ENCODE measurements at regions not wholly inside any gene's neighbourhood (a gene's known extent, or its start where the extent isn't known, plus 50 kb on each side); places are given as distances from the start of the nearest gene placed in this dataset.

DNA sequence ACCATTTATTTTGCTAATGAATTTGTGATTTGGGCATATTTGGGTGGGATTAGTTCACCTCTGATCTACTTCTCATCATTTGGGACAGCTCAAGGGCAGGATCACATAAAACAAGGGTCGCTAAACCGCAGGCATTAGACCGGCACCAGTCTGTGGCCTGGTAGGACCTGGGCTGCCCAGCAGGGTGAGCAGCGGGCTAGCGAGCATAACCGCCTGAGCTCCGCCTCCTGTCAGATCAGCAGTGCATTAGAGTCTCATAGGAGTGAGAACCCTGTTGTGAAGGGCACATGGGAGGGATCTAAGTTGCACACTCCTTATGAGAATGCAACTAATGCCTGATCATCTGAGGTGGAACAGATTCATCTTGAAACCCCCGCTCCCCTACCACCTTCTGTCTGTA, 785.3 kb downstream of the TRHDE start:
- TF ChIP-seq, protein P1, sequence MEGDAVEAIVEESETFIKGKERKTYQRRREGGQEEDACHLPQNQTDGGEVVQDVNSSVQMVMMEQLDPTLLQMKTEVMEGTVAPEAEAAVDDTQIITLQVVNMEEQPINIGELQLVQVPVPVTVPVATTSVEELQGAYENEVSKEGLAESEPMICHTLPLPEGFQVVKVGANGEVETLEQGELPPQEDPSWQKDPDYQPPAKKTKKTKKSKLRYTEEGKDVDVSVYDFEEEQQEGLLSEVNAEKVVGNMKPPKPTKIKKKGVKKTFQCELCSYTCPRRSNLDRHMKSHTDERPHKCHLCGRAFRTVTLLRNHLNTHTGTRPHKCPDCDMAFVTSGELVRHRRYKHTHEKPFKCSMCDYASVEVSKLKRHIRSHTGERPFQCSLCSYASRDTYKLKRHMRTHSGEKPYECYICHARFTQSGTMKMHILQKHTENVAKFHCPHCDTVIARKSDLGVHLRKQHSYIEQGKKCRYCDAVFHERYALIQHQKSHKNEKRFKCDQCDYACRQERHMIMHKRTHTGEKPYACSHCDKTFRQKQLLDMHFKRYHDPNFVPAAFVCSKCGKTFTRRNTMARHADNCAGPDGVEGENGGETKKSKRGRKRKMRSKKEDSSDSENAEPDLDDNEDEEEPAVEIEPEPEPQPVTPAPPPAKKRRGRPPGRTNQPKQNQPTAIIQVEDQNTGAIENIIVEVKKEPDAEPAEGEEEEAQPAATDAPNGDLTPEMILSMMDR (IDR thresholded peaks at IDR 0.05; ENCODE audit: low read depth, low read length, missing input control): no peak
- TF ChIP-seq, protein P2, sequence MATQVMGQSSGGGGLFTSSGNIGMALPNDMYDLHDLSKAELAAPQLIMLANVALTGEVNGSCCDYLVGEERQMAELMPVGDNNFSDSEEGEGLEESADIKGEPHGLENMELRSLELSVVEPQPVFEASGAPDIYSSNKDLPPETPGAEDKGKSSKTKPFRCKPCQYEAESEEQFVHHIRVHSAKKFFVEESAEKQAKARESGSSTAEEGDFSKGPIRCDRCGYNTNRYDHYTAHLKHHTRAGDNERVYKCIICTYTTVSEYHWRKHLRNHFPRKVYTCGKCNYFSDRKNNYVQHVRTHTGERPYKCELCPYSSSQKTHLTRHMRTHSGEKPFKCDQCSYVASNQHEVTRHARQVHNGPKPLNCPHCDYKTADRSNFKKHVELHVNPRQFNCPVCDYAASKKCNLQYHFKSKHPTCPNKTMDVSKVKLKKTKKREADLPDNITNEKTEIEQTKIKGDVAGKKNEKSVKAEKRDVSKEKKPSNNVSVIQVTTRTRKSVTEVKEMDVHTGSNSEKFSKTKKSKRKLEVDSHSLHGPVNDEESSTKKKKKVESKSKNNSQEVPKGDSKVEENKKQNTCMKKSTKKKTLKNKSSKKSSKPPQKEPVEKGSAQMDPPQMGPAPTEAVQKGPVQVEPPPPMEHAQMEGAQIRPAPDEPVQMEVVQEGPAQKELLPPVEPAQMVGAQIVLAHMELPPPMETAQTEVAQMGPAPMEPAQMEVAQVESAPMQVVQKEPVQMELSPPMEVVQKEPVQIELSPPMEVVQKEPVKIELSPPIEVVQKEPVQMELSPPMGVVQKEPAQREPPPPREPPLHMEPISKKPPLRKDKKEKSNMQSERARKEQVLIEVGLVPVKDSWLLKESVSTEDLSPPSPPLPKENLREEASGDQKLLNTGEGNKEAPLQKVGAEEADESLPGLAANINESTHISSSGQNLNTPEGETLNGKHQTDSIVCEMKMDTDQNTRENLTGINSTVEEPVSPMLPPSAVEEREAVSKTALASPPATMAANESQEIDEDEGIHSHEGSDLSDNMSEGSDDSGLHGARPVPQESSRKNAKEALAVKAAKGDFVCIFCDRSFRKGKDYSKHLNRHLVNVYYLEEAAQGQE (IDR thresholded peaks at IDR 0.05): no peak
- TF ChIP-seq YY1 (IDR thresholded peaks at IDR 0.05) (no peak), GABPA (IDR thresholded peaks at IDR 0.05 in 1 of 2, conservative IDR thresholded peaks at IDR 0.05 in 1 of 2) (no peak)
